Panc1 (cell line): ENCODE measurements at regions not wholly inside any gene's neighbourhood (a gene's known extent, or its start where the extent isn't known, plus 50 kb on each side); places are given as distances from the start of the nearest gene placed in this dataset.

Source experiments
- ATAC-seq: fragments of 200-7000 bp; cut with Tn5 transposase; 2 replicates; pipeline ENCODE4 v1.9.1; 2020; ENCODE audit warnings: mild to moderate bottlenecking, moderate library complexity
- BruUV-seq: library from RNA; stranded (reverse); fragments of 400-500 nt; replicated peaks from 2 replicates; lab custom pipeline; 2021; lab: Mats Ljungman, UMichigan
- CTCF ChIA-PET: fragments of 300-600 bp; sonication (Branson Sonifier 250); formaldehyde crosslinking; loops from one replicate; lab custom pipeline; 2022; ENCODE audit warnings: antibody characterized with exemption; lab: Charles Lee
- POLR2A ChIA-PET: fragments of 300-600 bp; sonication (Branson Sonifier 250); formaldehyde crosslinking; loops from one replicate; lab custom pipeline; 2022; ENCODE audit warnings: antibody characterized with exemption; lab: Charles Lee
- DNase-seq: peaks from one replicate; pipeline ENCODE4 v3.0.0-alpha.2; 2010; ENCODE audit warnings: low read depth, low spot score
- H3K27ac ChIP-seq: 2 replicates; pipeline ENCODE4 v1.5.1; 2011; ENCODE audit warnings: mild to moderate bottlenecking, low read length, inconsistent platforms
- H3K27me3 ChIP-seq: fragments of 200-500 bp; sonication (Bioruptor generic); 2 replicates; pipeline ENCODE4 v1.6.0; 2014; ENCODE audit warnings: low read length, inconsistent platforms; ENCODE audit not compliant: control insufficient read depth, insufficient read depth
- H3K36me3 ChIP-seq: fragments of 200-500 bp; sonication (Bioruptor generic); 2 replicates; pipeline ENCODE4 v1.5.1; 2014; ENCODE audit warnings: inconsistent platforms, mild to moderate bottlenecking, low read length, moderate library complexity; ENCODE audit not compliant: control insufficient read depth, insufficient read depth
- H3K4me1 ChIP-seq: 2 replicates; pipeline ENCODE4 v1.5.1; 2011; ENCODE audit warnings: inconsistent platforms, mild to moderate bottlenecking, low read length, moderate library complexity; ENCODE audit not compliant: control insufficient read depth, insufficient read depth
- H3K4me3 ChIP-seq, 2 experiments: 2 replicates each; pipeline ENCODE4 v1.5.1; 2011 to 2012; ENCODE audit warnings: low read depth in 2 of 2, low read length in 2 of 2, mild to moderate bottlenecking in 2 of 2, inconsistent platforms in 1 of 2, moderate library complexity in 1 of 2
- H3K9me3 ChIP-seq: fragments of 200-500 bp; sonication (Bioruptor generic); 2 replicates; pipeline ENCODE4 v1.5.1; 2014; ENCODE audit warnings: low read depth, mild to moderate bottlenecking, inconsistent platforms, low read length, moderate library complexity; ENCODE audit not compliant: control insufficient read depth, insufficient read depth
- POLR2AphosphoS5 ChIP-seq: IDR thresholded peaks from 2 replicates; pipeline ENCODE4 v1.6.1; 2012; ENCODE audit warnings: mild to moderate bottlenecking, low read depth, low read length, moderate library complexity
- SIN3A ChIP-seq: IDR thresholded peaks from 2 replicates; pipeline ENCODE4 v1.6.1; 2012; ENCODE audit warnings: low read depth, mild to moderate bottlenecking, low read length, moderate library complexity, borderline replicate concordance; ENCODE audit not compliant: insufficient read depth
- TCF7L2 ChIP-seq: IDR thresholded peaks from 2 replicates; pipeline ENCODE4 v1.6.1; 2011; ENCODE audit warnings: mild to moderate bottlenecking, low read depth, low read length, inconsistent platforms
- in situ Hi-C: cut with HindIII; loops from 2 replicates; pipeline ENCODE4 v1.10.0; 2016; ENCODE audit warnings: low sequenced_read_pairs, low pct_unique_long_range_greater_than_20kb
- intact Hi-C: fragments of 100-400 bp; cut with micrococcal nuclease; formaldehyde crosslinking; loops from one replicate; pipeline ENCODE4 v1.10.0; 2022; ENCODE audit not compliant: unreplicated experiment
- TF ChIP-seq, protein P1 (sequence below): fragments of 450-650 bp; IDR thresholded peaks from 2 replicates; pipeline ENCODE4 v1.5.1; 2017; ENCODE audit warnings: mild to moderate bottlenecking
- TF ChIP-seq, protein P2 (sequence below), 2 experiments: IDR thresholded peaks; 2 replicates each; pipeline ENCODE4 v1.6.1; 2011 to 2012; ENCODE audit warnings: low read depth in 2 of 2, control low read depth in 1 of 2, low read length in 1 of 2, mild to moderate bottlenecking in 1 of 2, moderate library complexity in 1 of 2; ENCODE audit not compliant: insufficient read depth in 1 of 2

GRCh38 chr2:7265286-7265685, 348.1 kb downstream of the RNF144A start:
- Histone ChIP-seq H3K9me3 (no peaks in the 10 kb centered on the region), H3K27ac (no peak overlapping the region), H3K4me1 (no peaks in the 10 kb centered on the region), H3K27me3 (peaks cover 2% of the 10 kb centered on the region; the same call in 1 of the 2 replicates), H3K36me3 (no peaks in the 10 kb centered on the region), H3K4me3 (no peak overlapping the region)
- TF ChIP-seq TCF7L2 = no peak
- TF ChIP-seq, protein P1, sequence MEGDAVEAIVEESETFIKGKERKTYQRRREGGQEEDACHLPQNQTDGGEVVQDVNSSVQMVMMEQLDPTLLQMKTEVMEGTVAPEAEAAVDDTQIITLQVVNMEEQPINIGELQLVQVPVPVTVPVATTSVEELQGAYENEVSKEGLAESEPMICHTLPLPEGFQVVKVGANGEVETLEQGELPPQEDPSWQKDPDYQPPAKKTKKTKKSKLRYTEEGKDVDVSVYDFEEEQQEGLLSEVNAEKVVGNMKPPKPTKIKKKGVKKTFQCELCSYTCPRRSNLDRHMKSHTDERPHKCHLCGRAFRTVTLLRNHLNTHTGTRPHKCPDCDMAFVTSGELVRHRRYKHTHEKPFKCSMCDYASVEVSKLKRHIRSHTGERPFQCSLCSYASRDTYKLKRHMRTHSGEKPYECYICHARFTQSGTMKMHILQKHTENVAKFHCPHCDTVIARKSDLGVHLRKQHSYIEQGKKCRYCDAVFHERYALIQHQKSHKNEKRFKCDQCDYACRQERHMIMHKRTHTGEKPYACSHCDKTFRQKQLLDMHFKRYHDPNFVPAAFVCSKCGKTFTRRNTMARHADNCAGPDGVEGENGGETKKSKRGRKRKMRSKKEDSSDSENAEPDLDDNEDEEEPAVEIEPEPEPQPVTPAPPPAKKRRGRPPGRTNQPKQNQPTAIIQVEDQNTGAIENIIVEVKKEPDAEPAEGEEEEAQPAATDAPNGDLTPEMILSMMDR = no peak
- TF ChIP-seq, protein P2, sequence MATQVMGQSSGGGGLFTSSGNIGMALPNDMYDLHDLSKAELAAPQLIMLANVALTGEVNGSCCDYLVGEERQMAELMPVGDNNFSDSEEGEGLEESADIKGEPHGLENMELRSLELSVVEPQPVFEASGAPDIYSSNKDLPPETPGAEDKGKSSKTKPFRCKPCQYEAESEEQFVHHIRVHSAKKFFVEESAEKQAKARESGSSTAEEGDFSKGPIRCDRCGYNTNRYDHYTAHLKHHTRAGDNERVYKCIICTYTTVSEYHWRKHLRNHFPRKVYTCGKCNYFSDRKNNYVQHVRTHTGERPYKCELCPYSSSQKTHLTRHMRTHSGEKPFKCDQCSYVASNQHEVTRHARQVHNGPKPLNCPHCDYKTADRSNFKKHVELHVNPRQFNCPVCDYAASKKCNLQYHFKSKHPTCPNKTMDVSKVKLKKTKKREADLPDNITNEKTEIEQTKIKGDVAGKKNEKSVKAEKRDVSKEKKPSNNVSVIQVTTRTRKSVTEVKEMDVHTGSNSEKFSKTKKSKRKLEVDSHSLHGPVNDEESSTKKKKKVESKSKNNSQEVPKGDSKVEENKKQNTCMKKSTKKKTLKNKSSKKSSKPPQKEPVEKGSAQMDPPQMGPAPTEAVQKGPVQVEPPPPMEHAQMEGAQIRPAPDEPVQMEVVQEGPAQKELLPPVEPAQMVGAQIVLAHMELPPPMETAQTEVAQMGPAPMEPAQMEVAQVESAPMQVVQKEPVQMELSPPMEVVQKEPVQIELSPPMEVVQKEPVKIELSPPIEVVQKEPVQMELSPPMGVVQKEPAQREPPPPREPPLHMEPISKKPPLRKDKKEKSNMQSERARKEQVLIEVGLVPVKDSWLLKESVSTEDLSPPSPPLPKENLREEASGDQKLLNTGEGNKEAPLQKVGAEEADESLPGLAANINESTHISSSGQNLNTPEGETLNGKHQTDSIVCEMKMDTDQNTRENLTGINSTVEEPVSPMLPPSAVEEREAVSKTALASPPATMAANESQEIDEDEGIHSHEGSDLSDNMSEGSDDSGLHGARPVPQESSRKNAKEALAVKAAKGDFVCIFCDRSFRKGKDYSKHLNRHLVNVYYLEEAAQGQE (IDR thresholded peaks at IDR 0.05; ENCODE audit: insufficient read depth in 1 of 2, low read depth in 2 of 2, low read length in 1 of 2) = no peak
- TF ChIP-seq SIN3A = no peak
- no peak for TF ChIP-seq POLR2AphosphoS5
- intact Hi-C loops = no loop called here
- ChIA-PET CTCF (no interaction called here), POLR2A (no interaction called here)
- ATAC-seq (no peak), DNase-seq (no peak)
- in situ Hi-C loops = no loop called here
- no TSS peak for BruUV-seq

GRCh38 chr2:7269106-7269643, 352.0 kb downstream of the RNF144A start:
- in situ Hi-C loops = no loop called here
- Histone ChIP-seq H3K27ac (no peak overlapping the region), H3K4me3 (no peak overlapping the region), H3K9me3 (no peaks in the 10 kb centered on the region), H3K36me3 (no peaks in the 10 kb centered on the region), H3K27me3 (peaks cover 2% of the 10 kb centered on the region; the same call in 1 of the 2 replicates), H3K4me1 (no peaks in the 10 kb centered on the region)
- no peak for TF ChIP-seq TCF7L2
- no peak for TF ChIP-seq POLR2AphosphoS5
- TF ChIP-seq SIN3A = no peak
- TF ChIP-seq, protein P1 = no peak
- no TSS peak for BruUV-seq
- ATAC-seq = no peak
- ChIA-PET POLR2A (no interaction called here), CTCF (no interaction called here)
- no peak for DNase-seq
- intact Hi-C loops = no loop called here
